ENCODE measurements at regions not wholly inside any gene's neighbourhood (a gene's known extent, or its start where the extent isn't known, plus 50 kb on each side); places are given as distances from the start of the nearest gene placed in this dataset.

DNA sequence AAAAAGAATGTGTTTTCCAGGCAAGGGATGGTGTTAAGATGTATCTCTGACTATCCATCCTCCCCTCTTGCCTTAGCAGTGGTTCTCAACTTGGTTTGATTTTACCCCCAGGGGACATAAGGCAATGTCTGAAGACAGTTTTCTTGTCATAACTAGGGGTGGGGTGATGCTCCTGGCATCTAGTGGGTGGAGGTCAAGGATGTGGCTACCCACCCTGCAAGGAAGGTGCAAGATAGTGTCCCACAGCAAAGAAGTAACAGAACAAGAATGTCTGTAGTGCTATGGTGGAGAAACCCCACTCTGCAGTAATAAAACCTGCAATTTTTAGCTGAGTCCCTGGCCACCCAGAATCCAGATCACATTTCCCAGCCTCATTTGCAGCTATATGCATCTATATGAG lies 81.2 kb upstream of the TBL1X start:
- Histone ChIP-seq H3K9me3 (ENCODE audit: control insufficient read depth in 2 of 2, insufficient read depth in 1 of 2, low read depth in 1 of 2, low read length in 1 of 2) (no peaks in the 10 kb centered on the region), H3K27me3 (ENCODE audit: control insufficient read depth in 1 of 2, insufficient read depth in 2 of 2, low read length in 2 of 2) (no peaks in the 10 kb centered on the region), H3K27ac (ENCODE audit: low read depth in 2 of 2, low read length in 1 of 2) (no peak overlapping the region), H3K4me3 (ENCODE audit: low read depth in 1 of 2, low read length in 2 of 2) (no peak overlapping the region), H3K36me3 (ENCODE audit: control insufficient read depth in 2 of 2, insufficient read depth in 2 of 2, low read length in 1 of 2) (no peaks in the 10 kb centered on the region), H3K4me1 (ENCODE audit: control insufficient read depth in 2 of 2, insufficient read depth in 2 of 2, low read length in 1 of 2) (peaks cover 0 to 4% of the 10 kb centered on the region in 2 donors)

DNA sequence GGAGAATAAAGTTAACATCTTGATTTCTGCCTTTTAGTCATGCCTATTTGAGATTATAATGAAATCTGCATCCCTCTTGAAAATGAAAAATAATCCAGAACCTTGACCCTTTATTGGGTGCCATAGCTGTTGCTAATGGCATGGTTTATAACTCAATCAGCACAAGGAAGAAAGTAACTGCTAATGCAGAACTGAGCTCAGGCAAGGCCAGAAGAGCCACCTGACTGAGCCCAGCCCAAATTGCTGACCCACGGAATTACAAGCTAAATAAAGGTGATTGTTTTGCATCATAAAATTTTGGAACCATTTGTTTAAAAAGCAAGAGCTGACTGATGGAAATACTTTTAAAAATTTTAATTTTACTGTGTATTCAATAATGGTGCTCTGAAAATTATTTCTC lies 76.4 kb upstream of the TBL1X start:
- no peaks in the 10 kb centered on the region for H3K36me3 ChIP-seq (ENCODE audit: control insufficient read depth in 2 of 2, insufficient read depth in 2 of 2, low read length in 1 of 2)
- no peaks in the 10 kb centered on the region for H3K27me3 ChIP-seq (ENCODE audit: control insufficient read depth in 1 of 2, insufficient read depth in 2 of 2, low read length in 2 of 2)
- H3K9me3 ChIP-seq (ENCODE audit: control insufficient read depth in 2 of 2, insufficient read depth in 1 of 2, low read depth in 1 of 2, low read length in 1 of 2): no peaks in the 10 kb centered on the region
- H3K4me3 ChIP-seq (ENCODE audit: low read depth in 1 of 2, low read length in 2 of 2): no peak overlapping the region
- no peak overlapping the region for H3K27ac ChIP-seq (ENCODE audit: low read depth in 2 of 2, low read length in 1 of 2)
- no peaks in the 10 kb centered on the region for H3K4me1 ChIP-seq (ENCODE audit: control insufficient read depth in 2 of 2, insufficient read depth in 2 of 2, low read length in 1 of 2)
- 64 to 89% methylated on average over 1 of the region's 1 CpG for WGBS, 2 donors

DNA sequence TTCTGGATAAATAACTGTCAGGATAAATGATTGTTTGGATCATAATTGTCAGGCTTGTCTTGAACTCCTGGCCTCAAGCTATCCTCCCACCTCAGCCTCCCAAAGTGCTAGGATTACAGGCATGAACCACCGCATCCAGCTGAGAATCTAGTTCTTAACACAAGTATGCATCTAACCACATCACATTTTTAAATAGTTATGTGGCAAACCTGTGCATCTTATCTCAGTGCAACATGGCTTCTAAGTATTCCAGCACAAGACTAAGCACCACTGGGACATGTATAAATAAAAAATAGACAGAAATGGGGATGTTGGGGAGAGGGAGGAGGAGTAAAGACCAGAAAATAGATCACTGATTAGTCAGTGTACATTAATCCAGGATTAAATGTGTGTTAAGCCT lies 74.7 kb upstream of the TBL1X start:
- no peak overlapping the region for H3K27ac ChIP-seq (ENCODE audit: low read depth in 2 of 2, low read length in 1 of 2)
- peaks cover 0 to 2% of the 10 kb centered on the region in 2 donors for H3K4me1 ChIP-seq (ENCODE audit: control insufficient read depth in 2 of 2, insufficient read depth in 2 of 2, low read length in 1 of 2)
- WGBS, 2 donors: 93 to 100% methylated on average over 1 of the region's 1 CpG
- H3K9me3 ChIP-seq (ENCODE audit: control insufficient read depth in 2 of 2, insufficient read depth in 1 of 2, low read depth in 1 of 2, low read length in 1 of 2): no peaks in the 10 kb centered on the region
- H3K36me3 ChIP-seq (ENCODE audit: control insufficient read depth in 2 of 2, insufficient read depth in 2 of 2, low read length in 1 of 2): no peaks in the 10 kb centered on the region
- H3K27me3 ChIP-seq (ENCODE audit: control insufficient read depth in 1 of 2, insufficient read depth in 2 of 2, low read length in 2 of 2): no peaks in the 10 kb centered on the region
- no peak overlapping the region for H3K4me3 ChIP-seq (ENCODE audit: low read depth in 1 of 2, low read length in 2 of 2)

DNA sequence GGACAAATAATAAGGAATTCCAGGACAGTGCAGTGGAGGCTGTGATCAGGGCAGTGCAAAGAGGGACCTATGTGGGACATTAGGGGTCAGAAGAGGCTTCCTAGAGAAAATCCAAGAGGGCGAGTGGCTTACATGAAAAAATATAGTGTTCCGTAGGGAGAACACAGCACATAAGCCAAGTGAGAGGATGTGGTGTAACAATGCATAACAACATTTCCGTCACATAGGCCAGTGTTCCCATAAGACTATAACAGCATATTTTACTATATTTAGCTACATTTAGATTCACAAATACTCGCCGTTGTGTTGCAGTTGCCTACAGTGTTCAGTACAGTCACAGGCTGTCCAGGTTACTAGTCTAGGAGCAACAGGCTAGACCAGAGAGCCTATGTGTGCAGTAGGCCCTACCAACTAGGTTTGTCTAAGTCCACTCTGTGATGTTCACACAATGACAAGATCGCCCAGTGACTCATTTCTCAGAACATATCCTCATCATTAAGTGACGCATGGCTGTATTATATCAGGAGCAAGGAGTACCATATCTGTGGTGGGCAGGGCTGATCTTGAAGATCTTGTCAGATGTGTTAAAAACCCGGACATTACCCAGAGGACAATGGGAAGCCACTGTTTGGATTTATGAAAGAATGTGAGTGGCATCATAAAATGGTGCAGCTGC lies 74.0 kb upstream of the TBL1X start:
- H3K4me1 ChIP-seq (ENCODE audit: control insufficient read depth in 2 of 2, insufficient read depth in 2 of 2, low read length in 1 of 2): peaks cover 0 to 2% of the 10 kb centered on the region in 2 donors
- no peaks in the 10 kb centered on the region for H3K36me3 ChIP-seq (ENCODE audit: control insufficient read depth in 2 of 2, insufficient read depth in 2 of 2, low read length in 1 of 2)
- H3K27ac ChIP-seq (ENCODE audit: low read depth in 2 of 2, low read length in 1 of 2): no peak overlapping the region
- H3K9me3 ChIP-seq (ENCODE audit: control insufficient read depth in 2 of 2, insufficient read depth in 1 of 2, low read depth in 1 of 2, low read length in 1 of 2): no peaks in the 10 kb centered on the region
- no peak overlapping the region for H3K4me3 ChIP-seq (ENCODE audit: low read depth in 1 of 2, low read length in 2 of 2)
- 85 to 87% methylated on average over 8 of the region's 8 CpGs for WGBS, 2 donors
- no peaks in the 10 kb centered on the region for H3K27me3 ChIP-seq (ENCODE audit: control insufficient read depth in 1 of 2, insufficient read depth in 2 of 2, low read length in 2 of 2)

DNA sequence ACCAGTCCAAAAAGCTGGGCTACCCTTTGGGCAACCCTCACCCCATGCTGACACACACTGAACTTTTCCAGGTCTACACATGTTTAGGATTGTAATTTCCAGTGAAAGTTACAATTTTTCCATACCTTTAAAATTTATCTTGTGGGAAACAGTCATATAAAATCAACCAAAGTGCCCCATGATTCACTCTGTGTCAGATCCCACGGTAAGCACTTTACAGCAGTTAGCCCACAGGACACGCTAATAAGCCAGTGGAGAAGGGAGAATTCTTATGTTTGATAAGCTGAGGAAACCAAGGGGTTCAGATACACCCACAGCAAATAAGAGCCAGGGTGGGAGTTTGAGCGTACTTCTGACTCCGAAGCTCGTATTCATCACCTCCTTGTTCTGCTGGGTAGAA lies 72.4 kb upstream of the TBL1X start:
- H3K27me3 ChIP-seq (ENCODE audit: control insufficient read depth in 1 of 2, insufficient read depth in 2 of 2, low read length in 2 of 2): no peaks in the 10 kb centered on the region
- no peak overlapping the region for H3K27ac ChIP-seq (ENCODE audit: low read depth in 2 of 2, low read length in 1 of 2)
- H3K36me3 ChIP-seq (ENCODE audit: control insufficient read depth in 2 of 2, insufficient read depth in 2 of 2, low read length in 1 of 2): no peaks in the 10 kb centered on the region
- 92 to 94% methylated on average over 5 of the region's 5 CpGs for WGBS, 2 donors
- H3K4me1 ChIP-seq (ENCODE audit: control insufficient read depth in 2 of 2, insufficient read depth in 2 of 2, low read length in 1 of 2): peaks cover 0 to 2% of the 10 kb centered on the region in 2 donors
- H3K4me3 ChIP-seq (ENCODE audit: low read depth in 1 of 2, low read length in 2 of 2): no peak overlapping the region
- H3K9me3 ChIP-seq (ENCODE audit: control insufficient read depth in 2 of 2, insufficient read depth in 1 of 2, low read depth in 1 of 2, low read length in 1 of 2): no peaks in the 10 kb centered on the region

DNA sequence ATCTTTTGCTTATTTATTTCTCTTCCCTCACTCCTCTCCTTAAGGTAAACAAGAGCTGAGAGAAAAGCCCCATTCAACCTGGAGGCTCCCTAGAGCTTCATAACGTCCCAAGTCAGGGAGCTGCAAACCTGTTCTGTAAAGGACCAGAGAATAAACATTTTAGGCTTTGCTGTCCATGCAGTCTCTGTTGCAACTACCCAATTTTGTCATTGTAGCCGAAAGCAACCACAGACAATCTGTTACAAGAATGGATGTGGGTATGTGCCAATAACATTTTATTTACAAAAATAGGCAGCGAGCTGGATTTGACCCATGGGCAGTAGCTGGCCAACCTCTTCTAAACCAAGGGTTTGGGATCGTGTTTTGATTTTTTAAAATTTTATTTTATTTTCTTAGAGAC lies 71.3 kb upstream of the TBL1X start:
- Histone ChIP-seq H3K4me3 (ENCODE audit: low read depth in 1 of 2, low read length in 2 of 2) (no peak overlapping the region), H3K4me1 (ENCODE audit: control insufficient read depth in 2 of 2, insufficient read depth in 2 of 2, low read length in 1 of 2) (peaks cover 0 to 2% of the 10 kb centered on the region in 2 donors), H3K36me3 (ENCODE audit: control insufficient read depth in 2 of 2, insufficient read depth in 2 of 2, low read length in 1 of 2) (no peaks in the 10 kb centered on the region), H3K9me3 (ENCODE audit: control insufficient read depth in 2 of 2, insufficient read depth in 1 of 2, low read depth in 1 of 2, low read length in 1 of 2) (no peaks in the 10 kb centered on the region), H3K27ac (ENCODE audit: low read depth in 2 of 2, low read length in 1 of 2) (no peak overlapping the region), H3K27me3 (ENCODE audit: control insufficient read depth in 1 of 2, insufficient read depth in 2 of 2, low read length in 2 of 2) (no peaks in the 10 kb centered on the region)
- WGBS, 2 donors: 76 to 79% methylated on average over 4 of the region's 4 CpGs

DNA sequence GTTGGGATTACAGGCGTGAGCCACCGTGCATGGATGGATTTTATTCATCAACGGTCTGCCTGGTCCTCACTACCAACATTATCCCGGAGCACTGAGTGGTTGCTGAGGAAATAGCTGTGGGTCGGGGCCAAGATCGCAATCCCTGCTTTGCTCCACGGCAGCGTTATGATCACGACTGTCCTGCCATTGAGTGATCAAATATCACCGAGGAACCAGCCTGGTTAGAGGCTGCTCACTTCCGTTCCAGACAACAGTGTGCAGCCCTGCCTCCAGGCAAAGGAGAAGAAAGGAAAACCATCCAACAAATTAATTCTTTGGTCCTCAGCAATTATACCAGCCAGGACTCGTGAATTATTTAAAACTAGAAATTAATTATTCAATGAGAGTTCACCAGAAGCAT lies 70.6 kb upstream of the TBL1X start:
- Histone ChIP-seq H3K9me3 (ENCODE audit: control insufficient read depth in 2 of 2, insufficient read depth in 1 of 2, low read depth in 1 of 2, low read length in 1 of 2) (no peaks in the 10 kb centered on the region), H3K36me3 (ENCODE audit: control insufficient read depth in 2 of 2, insufficient read depth in 2 of 2, low read length in 1 of 2) (no peaks in the 10 kb centered on the region), H3K4me3 (ENCODE audit: low read depth in 1 of 2, low read length in 2 of 2) (no peak overlapping the region), H3K4me1 (ENCODE audit: control insufficient read depth in 2 of 2, insufficient read depth in 2 of 2, low read length in 1 of 2) (peaks cover 0 to 2% of the 10 kb centered on the region in 2 donors), H3K27me3 (ENCODE audit: control insufficient read depth in 1 of 2, insufficient read depth in 2 of 2, low read length in 2 of 2) (no peaks in the 10 kb centered on the region), H3K27ac (ENCODE audit: low read depth in 2 of 2, low read length in 1 of 2) (no peak overlapping the region)
- 57 to 68% methylated on average over 12 of the region's 12 CpGs for WGBS, 2 donors

DNA sequence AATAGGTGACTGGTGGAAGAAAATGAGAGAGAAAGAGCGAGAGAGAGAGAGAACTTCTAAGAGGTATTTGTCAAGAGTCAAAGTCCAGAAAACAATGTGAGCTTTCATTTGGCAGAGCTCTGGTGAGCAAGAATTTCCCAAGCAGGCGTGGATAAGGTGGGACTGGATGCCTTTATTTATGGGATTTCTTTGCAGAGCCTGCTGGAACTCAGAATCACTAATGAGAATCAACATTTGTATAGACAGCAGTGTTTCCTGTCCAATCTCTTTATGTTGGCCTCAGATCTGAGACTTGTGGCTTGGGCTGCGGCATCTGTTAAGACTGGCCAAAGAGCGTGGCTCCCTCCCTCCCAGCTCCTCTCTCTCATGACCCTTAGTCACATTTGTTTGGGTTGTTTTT lies 67.9 kb upstream of the TBL1X start:
- peaks cover 0 to 2% of the 10 kb centered on the region in 2 donors for H3K4me1 ChIP-seq (ENCODE audit: control insufficient read depth in 2 of 2, insufficient read depth in 2 of 2, low read length in 1 of 2)
- no peaks in the 10 kb centered on the region for H3K36me3 ChIP-seq (ENCODE audit: control insufficient read depth in 2 of 2, insufficient read depth in 2 of 2, low read length in 1 of 2)
- 30 to 47% methylated on average over 4 of the region's 4 CpGs for WGBS, 2 donors
- no peak overlapping the region for H3K4me3 ChIP-seq (ENCODE audit: low read depth in 1 of 2, low read length in 2 of 2)
- no peak overlapping the region for H3K27ac ChIP-seq (ENCODE audit: low read depth in 2 of 2, low read length in 1 of 2)
- H3K27me3 ChIP-seq (ENCODE audit: control insufficient read depth in 1 of 2, insufficient read depth in 2 of 2, low read length in 2 of 2): no peaks in the 10 kb centered on the region
- H3K9me3 ChIP-seq (ENCODE audit: control insufficient read depth in 2 of 2, insufficient read depth in 1 of 2, low read depth in 1 of 2, low read length in 1 of 2): no peaks in the 10 kb centered on the region

DNA sequence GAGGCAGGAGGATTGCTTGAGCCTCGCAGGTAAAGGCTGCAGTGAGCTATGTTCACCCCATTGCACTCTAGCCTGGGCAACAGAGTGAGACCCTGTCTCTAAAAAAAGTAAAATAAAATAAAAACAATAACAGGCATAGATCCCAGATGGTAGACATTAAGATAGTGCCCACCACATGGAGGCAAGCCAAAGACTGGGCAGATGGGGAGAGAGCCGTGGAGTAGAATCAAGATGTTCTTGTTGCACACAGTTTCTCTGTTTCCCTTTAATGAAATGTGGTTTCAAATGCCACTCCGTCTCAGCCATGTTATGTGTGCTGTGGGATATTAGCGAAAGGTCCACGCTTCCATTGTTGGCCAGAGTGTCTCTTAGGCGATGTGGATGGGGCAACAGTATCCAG lies 63.8 kb upstream of the TBL1X start:
- WGBS, 2 donors: 87 to 92% methylated on average over 6 of the region's 6 CpGs
- H3K4me3 ChIP-seq (ENCODE audit: low read depth in 1 of 2, low read length in 2 of 2): no peak overlapping the region
- H3K4me1 ChIP-seq (ENCODE audit: control insufficient read depth in 2 of 2, insufficient read depth in 2 of 2, low read length in 1 of 2): no peaks in the 10 kb centered on the region
- peaks cover 0 to 3% of the 10 kb centered on the region in 2 donors for H3K9me3 ChIP-seq (ENCODE audit: control insufficient read depth in 2 of 2, insufficient read depth in 1 of 2, low read depth in 1 of 2, low read length in 1 of 2)
- no peak overlapping the region for H3K27ac ChIP-seq (ENCODE audit: low read depth in 2 of 2, low read length in 1 of 2)
- H3K36me3 ChIP-seq (ENCODE audit: control insufficient read depth in 2 of 2, insufficient read depth in 2 of 2, low read length in 1 of 2): no peaks in the 10 kb centered on the region
- no peaks in the 10 kb centered on the region for H3K27me3 ChIP-seq (ENCODE audit: control insufficient read depth in 1 of 2, insufficient read depth in 2 of 2, low read length in 2 of 2)

DNA sequence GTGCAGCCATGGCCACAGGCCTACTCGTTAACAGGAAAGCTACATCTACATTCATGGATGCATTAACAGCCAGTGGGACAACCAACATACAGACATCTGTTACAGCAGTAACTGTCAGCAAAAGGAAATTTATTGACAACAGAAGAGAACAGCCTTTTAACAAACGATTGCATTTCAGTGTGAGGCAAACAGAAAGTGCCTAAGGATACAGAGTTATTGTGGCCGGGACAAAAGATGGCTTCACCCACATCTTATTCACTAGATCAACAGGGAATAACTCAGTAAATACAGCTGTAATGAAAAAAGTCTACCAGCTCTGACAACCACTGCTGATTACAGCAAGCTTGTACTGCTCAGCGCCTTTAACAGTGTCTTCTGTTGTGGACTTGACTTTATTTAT lies 61.5 kb upstream of the TBL1X start:
- 51 to 66% methylated on average over 4 of the region's 4 CpGs for WGBS, 2 donors
- Histone ChIP-seq H3K36me3 (ENCODE audit: control insufficient read depth in 2 of 2, insufficient read depth in 2 of 2, low read length in 1 of 2) (no peaks in the 10 kb centered on the region), H3K4me1 (ENCODE audit: control insufficient read depth in 2 of 2, insufficient read depth in 2 of 2, low read length in 1 of 2) (no peaks in the 10 kb centered on the region), H3K27ac (ENCODE audit: low read depth in 2 of 2, low read length in 1 of 2) (no peak overlapping the region), H3K4me3 (ENCODE audit: low read depth in 1 of 2, low read length in 2 of 2) (no peak overlapping the region), H3K9me3 (ENCODE audit: control insufficient read depth in 2 of 2, insufficient read depth in 1 of 2, low read depth in 1 of 2, low read length in 1 of 2) (peaks cover 0 to 3% of the 10 kb centered on the region in 2 donors), H3K27me3 (ENCODE audit: control insufficient read depth in 1 of 2, insufficient read depth in 2 of 2, low read length in 2 of 2) (no peaks in the 10 kb centered on the region)
